GM12892 (cell line): ENCODE measurements at regions not wholly inside any gene's neighbourhood (a gene's known extent, or its start where the extent isn't known, plus 50 kb on each side); places are given as distances from the start of the nearest gene placed in this dataset.

Experiments
- POLR2A ChIP-seq: IDR thresholded peaks from 2 replicates; pipeline ENCODE4 v1.6.1; 2011; ENCODE audit warnings: low read depth, low read length, control low read depth
- POLR2AphosphoS5 ChIP-seq: IDR thresholded peaks from 2 replicates; pipeline ENCODE4 v1.6.1; 2011; ENCODE audit warnings: low read depth, low read length, control low read depth

GRCh38 chr12:70151993-70152392 is 91.2 kb upstream of the CNOT2 start:
- TF ChIP-seq POLR2A (no peak), POLR2AphosphoS5 (no peak)
